ENCODE measurements at regions not wholly inside any gene's neighbourhood (a gene's known extent, or its start where the extent isn't known, plus 50 kb on each side); places are given as distances from the start of the nearest gene placed in this dataset.

- H3K36me3 ChIP-seq (ENCODE audit: control insufficient read depth, insufficient read depth, low read length): no peaks in the 10 kb centered on the region
- ChIA-PET CTCF (ENCODE audit: low intra/inter-chr PET ratio) (no interaction called here), POLR2A (no interaction called here)
- intact Hi-C loops (cut with micrococcal nuclease): no loop called here
- H3K4me1 ChIP-seq (replicated peaks in 1 of 2; ENCODE audit: control insufficient read depth in 2 of 2, insufficient read depth in 2 of 2, low read length in 2 of 2): no peaks in the 10 kb centered on the region
- H3K27ac ChIP-seq (ENCODE audit: extremely low read depth, low read depth, low read length): no peak overlapping the region
- no peak overlapping the region for H3K9ac ChIP-seq (ENCODE audit: insufficient read depth in 1 of 2, low read depth in 2 of 2, low read length in 2 of 2)
- no peaks in the 10 kb centered on the region for H3K9me3 ChIP-seq (replicated peaks; ENCODE audit: control insufficient read depth, insufficient read depth, low read depth, low read length)
- no TSS peak for BruUV-seq (replicated peaks)
- DNase-seq (ENCODE audit: extremely low read depth in 1 of 4, low spot score in 3 of 4) (no peak), FAIRE-seq (no peak), ATAC-seq (no peak)
- no peak overlapping the region for H3K4me2 ChIP-seq (ENCODE audit: insufficient read depth, low read length)
- no peaks in the 10 kb centered on the region for H4K20me1 ChIP-seq (replicated peaks; ENCODE audit: control insufficient read depth, insufficient read depth, low read length)
- H2AFZ ChIP-seq (ENCODE audit: low read depth, low read length): no peak overlapping the region
- no peaks in the 10 kb centered on the region for H3K79me2 ChIP-seq (ENCODE audit: control insufficient read depth, insufficient read depth, low read length)
- in situ Hi-C loops (cut with MboI): no loop called here
- no peaks in the 10 kb centered on the region for H3K9me1 ChIP-seq (ENCODE audit: control insufficient read depth, insufficient read depth, low read length)
- 0% methylated on average over 1 of the region's 1 CpG for WGBS (ENCODE audit: insufficient coverage, low coverage, missing lambda C conversion rate)
- H3K27me3 ChIP-seq (ENCODE audit: control insufficient read depth in 2 of 2, insufficient read depth in 2 of 2, low read length in 2 of 2): no peaks in the 10 kb centered on the region
- H3K4me3 ChIP-seq: no peak overlapping the region
- TF ChIP-seq POLR3A (IDR thresholded peaks at IDR 0.05; ENCODE audit: borderline replicate concordance, extremely low read depth, insufficient read depth, insufficient read length) (no peak), RNF2 (IDR thresholded peaks at IDR 0.05) (no peak), AFF1 (IDR thresholded peaks at IDR 0.05; ENCODE audit: low read depth in 1 of 2, partially characterized antibody in 2 of 2) (no peak), ZNF830 (CRISPR knock-in tag; IDR thresholded peaks at IDR 0.05) (no peak), CUX1 (CRISPR knock-in tag; IDR thresholded peaks at IDR 0.05) (no peak), ZBTB7A (IDR thresholded peaks at IDR 0.05; ENCODE audit: borderline replicate concordance, control insufficient read depth, low read depth, low read length) (no peak), L3MBTL2 (IDR thresholded peaks at IDR 0.05) (no peak), IFI16 (CRISPR knock-in tag; IDR thresholded peaks at IDR 0.05) (no peak), ZBTB12 (CRISPR knock-in tag; IDR thresholded peaks at IDR 0.05) (no peak), KDM2B (CRISPR knock-in tag; IDR thresholded peaks at IDR 0.05) (no peak), RAD21 (CRISPR knock-in tag; conservative IDR thresholded peaks at IDR 0.05 in 1 of 2, IDR thresholded peaks at IDR 0.05 in 1 of 2) (no peak)
These were observed 470.8 kb downstream of the SLC16A7 start for GRCh38 chr12:60066655-60067054.

All from K562 (cell line).